ENCODE measurements at regions not wholly inside any gene's neighbourhood (a gene's known extent, or its start where the extent isn't known, plus 50 kb on each side); places are given as distances from the start of the nearest gene placed in this dataset.
A peak's percentile ranks its signal among the peaks of the same experiment; 100 is the strongest.

- Histone ChIP-seq H4K20me1 (ENCODE audit: insufficient read depth, low read length) (no peaks in the 10 kb centered on the region), H3K4me1 (ENCODE audit: insufficient read depth, low read length, severe bottlenecking) (peaks cover 31% of the 10 kb centered on the region), H3K79me2 (ENCODE audit: insufficient read depth, low read length) (no peaks in the 10 kb centered on the region), H3K4me2 (ENCODE audit: low read length) (no peak overlapping the region), H3K9me3 (ENCODE audit: low read length) (no peaks in the 10 kb centered on the region), H2AFZ (ENCODE audit: low read length) (no peak overlapping the region), H3K4me3 (ENCODE audit: low read depth, low read length, poor library complexity, severe bottlenecking) (no peak overlapping the region), H3K9me2 (ENCODE audit: low read depth, low read length) (no peaks in the 10 kb centered on the region), H3K27ac (ENCODE audit: low read depth, low read length, poor library complexity, severe bottlenecking) (no peak overlapping the region), H3K27me3 (ENCODE audit: insufficient read depth, low read length) (no peaks in the 10 kb centered on the region; the same call in 1 of the 2 replicates), H3K36me3 (ENCODE audit: insufficient read depth, low read length) (no peaks in the 10 kb centered on the region; the same call in 1 of the 2 replicates), H3K9ac (ENCODE audit: low read length) (no peak overlapping the region), H3F3A (ENCODE audit: insufficient read depth, low read length) (no peaks in the 10 kb centered on the region)
- TF ChIP-seq CTCF (IDR thresholded peaks at IDR 0.05; ENCODE audit: low read length) (no peak), EZH2 (IDR thresholded peaks at IDR 0.05; ENCODE audit: borderline replicate concordance, low read length) (no peak)
Observed at GRCh38 chr6:125354649-125355048, 52.9 kb upstream of the HDDC2 start.

GRCh38 chr6:125356884-125357283 lies 55.1 kb upstream of the HDDC2 start:
- no peaks in the 10 kb centered on the region; the same call in 1 of the 2 replicates for H3K36me3 ChIP-seq (ENCODE audit: insufficient read depth, low read length)
- TF ChIP-seq EZH2 (IDR thresholded peaks at IDR 0.05; ENCODE audit: borderline replicate concordance, low read length) = no peak
- TF ChIP-seq CTCF (IDR thresholded peaks at IDR 0.05; ENCODE audit: low read length) = no peak
- no peak overlapping the region for H2AFZ ChIP-seq (ENCODE audit: low read length)
- peak overlapping the region; percentile 40 for H3K4me2 ChIP-seq (ENCODE audit: low read length)
- no peaks in the 10 kb centered on the region for H3F3A ChIP-seq (ENCODE audit: insufficient read depth, low read length)
- no peaks in the 10 kb centered on the region for H3K9me3 ChIP-seq (ENCODE audit: low read length)
- H3K4me3 ChIP-seq (ENCODE audit: low read depth, low read length, poor library complexity, severe bottlenecking) = no peak overlapping the region
- no peaks in the 10 kb centered on the region for H3K79me2 ChIP-seq (ENCODE audit: insufficient read depth, low read length)
- peaks cover 31% of the 10 kb centered on the region for H3K4me1 ChIP-seq (ENCODE audit: insufficient read depth, low read length, severe bottlenecking)
- H3K9ac ChIP-seq (ENCODE audit: low read length) = no peak overlapping the region
- H3K27ac ChIP-seq (ENCODE audit: low read depth, low read length, poor library complexity, severe bottlenecking) = peak overlapping the region; percentile 42
- no peaks in the 10 kb centered on the region; the same call in 1 of the 2 replicates for H3K27me3 ChIP-seq (ENCODE audit: insufficient read depth, low read length)
- H3K9me2 ChIP-seq (ENCODE audit: low read depth, low read length) = no peaks in the 10 kb centered on the region
- no peaks in the 10 kb centered on the region for H4K20me1 ChIP-seq (ENCODE audit: insufficient read depth, low read length)

DNA sequence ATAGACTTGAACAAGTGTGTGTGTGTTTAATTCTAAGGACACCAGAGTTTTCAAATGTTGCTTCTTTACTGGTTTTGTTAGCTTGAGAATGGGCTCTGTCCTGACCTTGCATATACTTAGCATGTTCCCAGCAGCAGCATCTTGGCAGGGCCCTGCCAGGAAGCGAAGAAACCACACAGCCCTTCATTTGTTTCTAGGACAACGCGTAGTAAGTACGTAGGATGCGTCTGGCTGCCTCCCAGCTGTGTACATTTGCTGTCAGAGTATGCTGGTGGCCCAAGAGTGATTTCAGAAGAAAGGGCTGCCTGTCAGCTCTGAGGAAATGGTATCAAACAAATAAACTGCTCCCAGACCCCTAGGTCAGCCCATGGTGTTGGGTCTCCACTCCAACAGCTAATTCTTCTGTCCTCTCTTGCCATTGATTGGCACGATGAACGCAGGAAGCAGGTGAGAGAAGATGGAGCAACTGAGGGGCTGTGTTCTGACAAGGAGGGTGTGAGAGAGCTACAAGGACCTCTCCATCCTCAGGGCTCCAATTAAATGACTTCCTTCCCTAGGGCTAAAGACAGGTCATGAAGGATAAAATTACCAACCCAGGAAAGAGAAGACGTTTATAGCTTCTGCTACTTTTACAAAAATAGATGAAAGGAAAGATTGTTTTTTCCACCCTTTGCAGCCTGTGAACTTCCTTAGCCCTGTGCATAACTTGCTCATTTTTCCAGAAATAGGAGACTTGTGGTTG lies 55.9 kb upstream of the HDDC2 start:
- no peaks in the 10 kb centered on the region for H3F3A ChIP-seq (ENCODE audit: insufficient read depth, low read length)
- no peaks in the 10 kb centered on the region; the same call in 1 of the 2 replicates for H3K36me3 ChIP-seq (ENCODE audit: insufficient read depth, low read length)
- no peaks in the 10 kb centered on the region for H4K20me1 ChIP-seq (ENCODE audit: insufficient read depth, low read length)
- H3K9ac ChIP-seq (ENCODE audit: low read length) = no peak overlapping the region
- H3K9me2 ChIP-seq (ENCODE audit: low read depth, low read length) = no peaks in the 10 kb centered on the region
- H2AFZ ChIP-seq (ENCODE audit: low read length) = no peak overlapping the region
- peaks cover 31% of the 10 kb centered on the region for H3K4me1 ChIP-seq (ENCODE audit: insufficient read depth, low read length, severe bottlenecking)
- H3K9me3 ChIP-seq (ENCODE audit: low read length) = no peaks in the 10 kb centered on the region
- no peaks in the 10 kb centered on the region; the same call in 1 of the 2 replicates for H3K27me3 ChIP-seq (ENCODE audit: insufficient read depth, low read length)
- H3K27ac ChIP-seq (ENCODE audit: low read depth, low read length, poor library complexity, severe bottlenecking) = peak overlapping the region; percentile 42
- H3K4me2 ChIP-seq (ENCODE audit: low read length) = peak overlapping the region; percentile 40; the same call in 1 of the 2 replicates
- H3K4me3 ChIP-seq (ENCODE audit: low read depth, low read length, poor library complexity, severe bottlenecking) = no peak overlapping the region
- TF ChIP-seq EZH2 (IDR thresholded peaks at IDR 0.05; ENCODE audit: borderline replicate concordance, low read length) (no peak), CTCF (IDR thresholded peaks at IDR 0.05; ENCODE audit: low read length) (no peak)
- H3K79me2 ChIP-seq (ENCODE audit: insufficient read depth, low read length) = no peaks in the 10 kb centered on the region

Data from OCI-LY1 (cell line).